HG03139 (cell line): ENCODE measurements at regions not wholly inside any gene's neighbourhood (a gene's known extent, or its start where the extent isn't known, plus 50 kb on each side); places are given as distances from the start of the nearest gene placed in this dataset.
"Not testable (repeated sequence)": the region's sequence is repeated elsewhere in the genome, so short reads cannot be mapped to it uniquely, and the experiment has no call there.

Experiments
- ATAC-seq: cut with Tn5 transposase; IDR thresholded peaks from one replicate; pipeline ENCODE4 v1.9.1; 2021; ENCODE audit not compliant: unreplicated experiment

DNA sequence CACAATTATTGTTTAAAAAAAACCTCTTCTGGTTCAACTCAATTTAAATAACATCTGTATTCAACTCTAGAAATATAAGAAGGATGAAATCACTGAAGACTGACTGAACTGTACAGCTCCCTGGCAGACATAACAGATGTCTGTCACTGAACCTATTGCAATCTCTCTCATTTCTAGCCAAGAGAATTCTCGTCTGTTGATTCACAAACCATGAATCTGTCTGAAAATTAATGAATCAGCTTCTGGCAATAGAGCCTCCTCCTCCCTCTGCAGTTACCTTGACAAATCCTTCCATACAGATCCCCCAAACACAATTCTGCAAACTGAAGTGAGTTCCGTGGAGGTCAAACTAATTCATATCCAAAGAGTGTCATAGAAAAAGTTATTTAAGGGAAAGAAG lies 561.4 kb downstream of the PYDC2 start:
- ATAC-seq = no peak

DNA sequence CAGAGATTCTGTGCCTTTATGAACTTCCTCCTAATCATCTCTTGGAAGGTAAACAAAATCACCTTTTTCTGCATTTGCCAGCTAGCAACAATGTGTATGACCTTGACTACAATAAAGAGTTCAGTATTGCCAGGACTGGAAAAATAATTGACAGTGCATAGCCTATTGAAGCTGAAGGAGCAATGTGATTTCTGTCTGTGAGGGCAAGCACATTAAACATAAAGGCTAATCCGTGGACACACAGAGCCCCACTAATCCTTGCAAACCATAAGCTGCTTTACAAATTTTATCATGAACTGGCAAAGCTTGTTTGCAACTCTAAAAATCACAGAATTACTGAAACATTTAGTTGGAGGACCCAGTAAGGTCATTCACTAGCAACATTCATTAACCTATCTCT lies 563.8 kb downstream of the PYDC2 start:
- no peak for ATAC-seq

GRCh38 chr3:192026661-192027060 lies 565.7 kb downstream of the PYDC2 start:
- ATAC-seq = no peak

DNA sequence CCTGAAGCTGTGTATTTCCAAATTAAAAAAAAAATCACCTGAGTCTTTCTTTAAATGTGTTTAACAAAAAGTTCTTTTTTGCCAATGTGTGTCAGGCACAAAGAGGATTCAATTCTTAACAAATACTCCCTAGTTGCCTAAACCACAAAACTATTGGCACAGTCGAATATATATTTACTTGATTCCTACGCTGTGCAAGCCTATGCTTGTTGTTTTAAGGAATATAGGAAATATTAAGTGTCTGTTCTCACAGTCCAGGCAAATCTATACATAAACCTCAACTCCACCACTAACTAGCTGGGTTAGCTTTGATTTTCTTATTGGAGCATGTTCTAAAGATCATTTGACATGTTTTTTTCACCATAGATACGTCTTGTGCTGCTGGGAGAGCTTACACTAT lies 571.0 kb downstream of the PYDC2 start:
- no peak for ATAC-seq

GRCh38 chr3:192033246-192033645 lies 572.3 kb downstream of the PYDC2 start:
- ATAC-seq = no peak

DNA sequence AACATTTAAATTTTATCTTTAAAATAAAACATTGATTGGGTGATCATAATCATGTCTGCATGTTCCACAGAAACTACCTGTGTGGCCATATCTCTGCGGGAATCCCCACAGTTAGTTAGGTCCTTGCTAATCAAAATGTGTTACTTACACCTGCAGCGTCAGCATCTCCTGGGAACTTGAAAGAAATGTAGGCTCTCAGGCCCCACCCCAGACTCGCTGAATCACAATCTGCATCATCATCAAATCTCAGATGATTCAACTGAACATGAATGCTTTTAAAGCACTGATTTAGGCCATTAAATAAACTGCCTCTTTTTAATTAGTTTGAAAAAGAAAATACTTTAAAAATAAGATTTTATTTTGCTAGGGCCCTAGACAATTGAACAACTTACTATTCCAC lies 577.8 kb downstream of the PYDC2 start:
- no peak for ATAC-seq

DNA sequence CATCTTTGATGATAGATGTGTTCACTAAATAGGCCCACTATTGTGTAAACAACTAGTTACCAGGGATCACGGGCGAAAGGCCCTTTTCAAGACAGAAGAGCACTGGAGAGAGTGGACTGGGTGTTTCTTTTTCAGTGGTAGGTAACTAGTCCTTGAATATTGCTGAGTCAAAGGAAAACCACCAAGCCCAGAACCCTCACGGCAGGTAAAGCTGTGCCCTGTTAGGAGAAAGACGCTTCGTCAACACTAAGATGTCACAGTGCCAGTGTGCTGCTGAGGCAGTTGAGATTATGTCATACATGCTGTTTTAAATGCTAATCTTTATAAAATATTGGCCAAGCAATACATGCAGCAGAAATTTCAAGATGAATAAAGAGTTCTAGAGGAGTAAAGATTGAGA lies 578.6 kb downstream of the PYDC2 start:
- ATAC-seq = no peak

- ATAC-seq = no peak
Observed at GRCh38 chr3:192040282-192041043, 579.5 kb downstream of the PYDC2 start.

GRCh38 chr3:192042116-192042515 lies 581.2 kb downstream of the PYDC2 start:
- peak; percentile 97 for ATAC-seq

DNA sequence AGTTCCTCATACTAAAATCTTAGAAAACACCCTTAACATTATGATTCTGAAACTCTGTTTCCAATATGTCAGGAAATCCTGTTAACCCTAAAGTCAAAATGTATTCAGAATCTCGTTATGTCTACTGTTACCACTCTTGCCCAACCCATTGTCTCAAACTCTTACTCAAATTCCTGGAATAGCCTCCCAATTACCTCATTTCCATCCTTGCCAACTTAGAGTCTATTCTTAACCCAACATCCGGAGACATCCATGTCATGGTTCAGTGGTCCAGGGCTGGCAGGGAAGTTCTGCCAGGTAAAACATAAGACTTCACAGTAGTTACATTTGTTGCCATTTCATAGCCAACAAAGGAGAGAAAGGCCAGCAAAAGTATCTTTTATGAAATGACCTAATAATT lies 593.9 kb downstream of the PYDC2 start:
- no peak for ATAC-seq

DNA sequence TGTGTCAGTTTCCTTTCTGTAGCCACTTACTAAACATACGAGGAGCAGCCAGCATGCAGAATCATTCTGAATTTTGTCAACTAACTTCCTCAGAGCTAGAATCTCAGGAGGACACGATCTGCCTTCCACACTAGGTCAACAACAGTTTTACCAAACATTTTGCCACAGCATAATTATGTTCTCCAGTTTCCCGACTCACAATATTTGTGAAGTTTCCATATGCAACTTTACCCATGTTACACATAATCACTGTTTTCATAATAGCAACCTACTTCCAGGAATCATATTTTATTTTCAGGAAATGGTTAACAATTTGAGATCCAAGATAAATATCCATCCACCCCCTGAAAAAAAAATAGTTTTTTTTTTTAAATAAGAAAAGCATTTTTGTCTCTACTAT lies 595.0 kb downstream of the PYDC2 start:
- ATAC-seq = no peak

- no peak for ATAC-seq
Observed at GRCh38 chr3:192057261-192057660, 596.3 kb downstream of the PYDC2 start.

DNA sequence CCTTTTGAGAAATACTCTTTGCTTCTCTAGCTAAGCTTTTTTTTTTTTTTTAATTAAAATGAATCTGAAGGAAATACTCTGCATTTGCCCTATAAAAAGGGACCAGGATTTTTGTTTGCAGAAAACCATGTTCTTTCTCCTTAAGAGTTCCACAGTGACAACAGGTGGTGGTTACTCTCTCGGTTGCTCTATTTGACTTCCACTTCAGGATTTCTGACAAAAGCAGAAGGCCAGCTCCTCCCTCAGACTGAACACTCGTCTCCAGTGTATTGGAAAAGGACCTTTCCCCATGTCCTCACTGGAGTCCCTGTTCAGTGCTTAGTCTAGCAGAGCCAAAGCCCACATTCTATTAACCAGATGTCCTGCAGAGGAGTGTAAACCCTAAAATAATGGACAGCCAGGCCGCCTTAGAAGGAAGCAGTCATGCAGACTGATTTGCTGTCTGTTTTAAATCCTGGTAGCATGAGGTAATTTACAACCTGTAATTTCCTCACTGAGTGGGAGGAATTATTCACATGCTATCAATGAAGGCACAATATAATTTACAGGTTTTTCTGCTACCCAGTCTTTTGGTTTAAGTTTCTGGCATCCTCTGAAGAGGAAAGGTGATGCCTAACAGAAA lies 599.3 kb downstream of the PYDC2 start:
- ATAC-seq = no peak

DNA sequence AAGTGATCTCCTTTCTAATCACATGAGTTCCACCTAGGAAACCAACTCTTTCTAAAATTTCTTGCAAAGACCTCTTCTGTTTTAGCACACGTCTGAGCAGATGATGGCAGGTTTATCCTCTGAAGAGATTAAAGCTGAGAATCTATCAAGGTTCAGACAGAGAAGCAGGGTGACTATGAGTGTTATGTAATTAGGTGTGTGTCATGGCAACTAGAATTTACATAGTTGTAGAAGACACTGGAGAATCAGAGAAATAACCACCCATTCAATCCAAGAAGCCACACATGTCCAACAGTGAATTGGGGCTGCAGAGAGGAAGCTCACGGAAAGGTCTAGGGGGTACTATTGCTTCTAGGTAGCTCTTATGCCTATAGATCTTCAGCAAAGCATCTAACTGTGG lies 600.5 kb downstream of the PYDC2 start:
- no peak for ATAC-seq

DNA sequence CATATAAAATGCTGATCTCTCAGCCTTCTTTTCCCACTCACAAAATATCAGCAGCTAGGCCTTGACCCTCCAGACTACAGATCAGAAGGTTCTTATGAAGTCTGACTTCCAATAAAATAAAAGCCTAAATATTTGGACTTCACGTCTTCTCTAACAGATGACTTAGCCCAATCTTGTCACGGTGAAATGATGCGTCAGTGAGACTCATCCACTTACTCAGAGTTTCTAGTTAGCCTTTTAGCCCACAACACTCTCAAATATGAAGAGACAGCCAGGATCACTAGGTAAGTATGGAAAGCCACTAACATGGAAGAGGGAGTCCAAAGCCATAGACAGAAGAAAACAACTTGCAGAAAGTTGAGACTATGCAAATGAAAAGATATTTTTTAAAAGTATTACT lies 601.2 kb downstream of the PYDC2 start:
- ATAC-seq = no peak

- peak; percentile 91 for ATAC-seq
Observed at GRCh38 chr3:192063570-192063969, 602.6 kb downstream of the PYDC2 start.

GRCh38 chr3:192064959-192065358 lies 604.0 kb downstream of the PYDC2 start:
- ATAC-seq = no peak

DNA sequence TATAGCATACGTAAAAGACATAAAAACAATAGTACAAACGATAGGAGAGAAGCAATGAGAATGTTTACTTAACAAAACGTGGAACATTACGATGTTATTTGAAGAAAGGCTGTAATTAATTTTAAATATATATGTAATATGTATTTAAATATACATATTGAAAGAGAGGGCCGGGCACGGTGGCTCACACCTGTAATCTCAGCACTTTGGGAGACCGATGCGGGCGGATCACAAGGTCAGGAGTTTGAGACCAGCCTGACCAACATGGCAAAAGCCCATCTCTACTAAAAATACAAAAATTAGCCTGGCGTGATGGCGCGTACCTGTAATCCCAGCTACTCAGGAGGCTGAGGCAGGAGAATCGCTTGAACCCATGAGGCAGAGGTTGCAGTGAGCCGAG lies 605.3 kb downstream of the PYDC2 start:
- not testable (repeated sequence) for ATAC-seq

DNA sequence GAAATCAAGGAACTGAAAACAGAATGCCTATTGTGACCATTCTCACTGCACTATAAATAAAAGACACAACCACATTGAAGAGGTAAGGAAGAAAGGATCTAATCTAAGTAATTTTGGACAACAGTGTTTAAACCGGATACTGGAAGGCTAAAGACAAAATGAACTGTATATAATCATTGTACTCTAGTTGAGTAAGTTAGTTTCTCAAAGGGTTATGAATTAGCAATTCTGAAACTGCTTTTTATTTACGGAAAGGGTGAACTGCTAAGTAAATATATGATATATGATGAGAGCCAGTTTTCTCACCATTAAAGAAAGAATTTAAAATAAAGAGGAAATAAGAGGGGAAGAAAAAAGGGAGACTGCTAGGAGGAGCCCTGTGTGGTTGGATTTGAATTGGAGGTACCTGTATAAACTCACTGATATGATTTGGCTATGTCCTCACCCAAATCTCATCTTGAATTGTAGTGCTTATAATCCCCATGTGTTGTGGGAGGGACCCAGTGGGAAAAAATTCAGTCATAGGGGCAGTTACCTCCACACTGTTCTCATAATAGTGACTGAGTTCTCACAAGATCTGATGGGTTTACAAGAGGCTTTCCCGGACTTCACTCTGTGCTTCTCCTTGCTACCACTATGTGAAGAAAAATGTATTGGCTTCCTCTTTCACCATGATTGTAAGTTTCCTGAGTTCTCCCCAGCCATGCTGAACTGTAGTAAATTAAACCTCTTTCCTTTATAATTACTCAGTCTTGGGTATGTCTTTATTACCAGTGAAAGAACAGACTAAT lies 607.7 kb downstream of the PYDC2 start:
- peak; percentile 64 for ATAC-seq

- no peak for ATAC-seq
Observed at GRCh38 chr3:192077795-192078497, 617.0 kb downstream of the PYDC2 start.

GRCh38 chr3:192079098-192079497 lies 618.1 kb downstream of the PYDC2 start:
- no peak for ATAC-seq
